Caki2 (cell line): ENCODE measurements at regions not wholly inside any gene's neighbourhood (a gene's known extent, or its start where the extent isn't known, plus 50 kb on each side); places are given as distances from the start of the nearest gene placed in this dataset.
"Not testable (repeated sequence)": the region's sequence is repeated elsewhere in the genome, so short reads cannot be mapped to it uniquely, and the experiment has no call there.

Source experiments
- DNase-seq: peaks from one replicate; pipeline ENCODE4 v3.0.0-alpha.2; 2015; ENCODE audit warnings: low read depth
- in situ Hi-C: cut with HindIII; loops from 2 replicates; pipeline ENCODE4 v1.10.0; 2016; ENCODE audit warnings: low sequenced_read_pairs, low pct_unique_long_range_greater_than_20kb, mixed read lengths

DNA sequence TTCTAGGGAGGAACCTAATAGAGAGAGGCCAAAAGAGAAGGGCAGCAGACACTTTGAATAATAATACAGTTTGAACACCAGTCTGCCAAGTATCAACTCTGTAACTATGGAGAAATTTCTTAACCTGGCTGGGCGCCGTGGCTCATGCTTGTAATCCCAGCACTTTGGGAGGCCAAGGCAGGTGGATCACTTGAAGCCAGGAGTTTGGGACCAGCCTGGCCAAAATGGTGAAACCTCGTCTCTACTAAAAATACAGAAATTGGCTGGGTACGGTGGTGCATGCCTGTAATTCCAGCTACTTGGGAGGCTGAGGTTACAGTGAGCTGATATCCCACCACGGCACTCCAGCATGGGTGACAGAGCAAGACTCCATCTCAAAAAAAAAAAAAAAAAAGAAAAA is 663.9 kb downstream of the LMO4 start:
- DNase-seq, in situ Hi-C loops: not testable (repeated sequence)

DNA sequence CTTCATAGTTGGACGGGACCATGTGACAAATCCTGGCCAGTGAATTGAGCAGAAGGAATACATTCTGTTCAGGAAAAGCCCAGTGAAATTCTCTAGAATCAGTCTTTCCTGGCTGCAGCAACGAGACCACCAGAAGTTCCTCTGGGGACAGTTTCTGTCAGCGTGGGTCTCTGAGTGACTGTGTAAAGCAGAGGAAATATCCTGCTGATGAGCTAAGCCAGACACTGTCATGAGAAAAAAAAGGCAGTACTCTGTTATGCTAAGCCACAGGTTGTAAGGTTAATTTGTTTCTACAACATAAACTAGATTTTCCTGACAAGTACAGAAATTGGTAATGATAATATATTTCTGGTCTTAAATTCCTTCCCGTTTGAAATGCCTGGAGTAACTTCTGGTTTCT is 664.4 kb downstream of the LMO4 start:
- no peak for DNase-seq
- in situ Hi-C loops: no loop called here

DNA sequence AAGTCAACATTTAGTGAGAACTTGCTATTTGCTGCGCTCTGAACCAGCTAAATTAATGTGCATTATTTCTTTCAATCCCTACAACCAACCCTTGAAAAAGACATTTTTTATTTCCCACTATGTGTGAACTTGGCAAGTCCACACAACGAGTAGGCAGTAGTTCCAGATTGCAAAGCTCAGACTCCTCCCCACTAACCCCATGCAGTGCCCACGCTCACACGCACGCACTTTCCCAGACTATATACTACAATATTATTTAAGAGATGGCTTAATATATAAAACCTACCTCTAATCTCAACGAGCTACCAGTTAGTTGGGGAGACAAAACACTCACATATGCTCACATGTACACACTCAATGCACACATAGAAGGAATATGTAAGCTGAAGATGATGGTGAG is 671.2 kb downstream of the LMO4 start:
- no peak for DNase-seq
- in situ Hi-C loops: no loop called here

DNA sequence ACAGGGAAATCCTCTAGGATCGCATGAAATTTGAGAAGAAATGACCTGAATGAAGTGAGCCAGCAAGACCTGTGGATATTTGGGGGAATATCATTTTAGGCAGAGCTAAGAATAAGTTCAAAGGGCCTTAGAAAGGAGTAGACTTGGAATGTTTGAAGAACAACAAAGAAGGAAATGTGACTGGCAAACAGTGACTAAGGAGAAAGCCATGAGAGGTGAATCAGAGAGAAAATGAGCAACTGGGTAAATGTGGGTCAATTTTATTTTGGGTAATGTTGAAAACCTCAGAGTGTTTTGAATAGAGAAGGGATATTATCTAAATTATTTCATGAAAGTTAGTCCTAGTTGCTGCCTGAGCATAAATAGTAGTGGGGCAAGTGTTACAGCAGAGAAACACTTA is 672.8 kb downstream of the LMO4 start:
- in situ Hi-C loops: no loop called here
- DNase-seq: no peak

DNA sequence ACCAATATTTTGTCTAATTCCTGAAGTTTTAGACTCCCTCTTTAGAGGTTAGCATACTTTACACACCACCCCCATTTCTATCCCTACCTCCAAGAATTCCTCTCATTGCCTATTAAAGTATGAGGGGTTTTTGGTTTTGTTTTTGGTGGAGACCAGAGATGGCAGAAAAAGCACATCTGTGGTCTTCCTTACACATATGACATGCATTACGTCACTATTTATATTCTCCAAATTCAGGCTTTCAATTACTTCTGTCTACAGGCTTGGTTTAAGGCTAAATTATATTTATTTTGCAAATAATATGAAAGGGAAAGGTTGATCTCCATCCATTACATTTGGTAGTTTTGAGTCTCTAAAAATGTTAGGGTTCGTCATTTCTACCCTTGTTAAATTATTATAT is 674.6 kb downstream of the LMO4 start:
- in situ Hi-C loops: no loop called here
- DNase-seq: no peak

DNA sequence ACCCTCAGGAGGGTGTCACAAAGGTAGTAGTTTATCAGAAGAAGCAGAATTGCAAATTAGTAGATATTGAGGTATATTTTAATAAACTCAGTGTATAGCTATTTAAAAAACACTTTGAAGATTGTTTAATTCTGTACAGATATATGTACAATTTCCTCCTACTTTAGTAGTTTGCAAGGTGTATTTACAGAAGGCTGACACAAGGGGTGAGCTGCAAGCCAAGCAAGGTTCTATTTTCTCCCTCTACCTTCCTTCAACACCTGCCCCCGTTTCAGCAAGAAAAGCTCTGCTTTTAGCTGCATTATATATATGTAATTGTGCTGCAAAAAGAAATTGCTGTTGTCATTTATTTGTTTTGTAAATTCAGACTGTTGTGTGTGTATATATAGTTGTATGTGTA is 674.2 kb upstream of the PKN2 start:
- in situ Hi-C loops: no loop called here
- DNase-seq: no peak

DNA sequence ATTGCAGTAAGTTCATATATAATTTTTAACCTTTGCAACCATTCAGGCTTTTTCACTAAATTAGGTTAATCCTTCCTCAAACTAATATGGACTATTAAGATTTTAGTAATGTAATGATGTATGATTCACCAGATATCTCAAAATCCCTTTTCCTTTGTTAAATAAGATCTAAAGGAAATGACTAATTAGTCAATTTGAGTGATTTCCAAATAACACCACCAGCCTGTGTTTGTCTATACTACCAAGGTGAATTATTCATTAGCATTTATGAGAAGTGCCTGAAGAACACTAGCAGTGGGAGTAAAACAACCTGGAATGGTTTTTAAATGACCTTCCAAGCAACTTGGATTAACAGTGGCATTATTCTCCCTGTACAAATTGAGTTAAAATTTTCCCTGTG is 670.6 kb upstream of the PKN2 start:
- in situ Hi-C loops: no loop called here
- DNase-seq: no peak

DNA sequence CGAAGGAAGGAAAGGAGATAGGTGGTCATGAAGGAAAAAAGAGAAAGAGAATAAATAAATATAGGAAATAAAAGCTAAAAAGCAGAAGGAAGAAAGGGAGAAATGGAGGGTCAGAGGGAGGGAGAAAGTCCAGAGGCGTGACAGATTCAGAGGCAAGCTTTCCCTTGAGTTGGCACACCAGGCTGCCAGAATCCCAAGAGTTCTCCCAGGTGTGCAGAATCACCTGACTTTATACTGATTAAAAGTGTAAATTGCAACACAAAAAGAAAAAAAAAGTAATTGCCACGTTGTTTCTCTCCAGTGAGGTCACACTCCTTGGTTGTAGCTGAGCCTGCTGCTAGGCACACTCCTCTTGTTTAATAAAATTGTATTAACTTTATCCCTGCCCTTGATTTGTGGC is 669.9 kb upstream of the PKN2 start:
- DNase-seq: no peak

DNA sequence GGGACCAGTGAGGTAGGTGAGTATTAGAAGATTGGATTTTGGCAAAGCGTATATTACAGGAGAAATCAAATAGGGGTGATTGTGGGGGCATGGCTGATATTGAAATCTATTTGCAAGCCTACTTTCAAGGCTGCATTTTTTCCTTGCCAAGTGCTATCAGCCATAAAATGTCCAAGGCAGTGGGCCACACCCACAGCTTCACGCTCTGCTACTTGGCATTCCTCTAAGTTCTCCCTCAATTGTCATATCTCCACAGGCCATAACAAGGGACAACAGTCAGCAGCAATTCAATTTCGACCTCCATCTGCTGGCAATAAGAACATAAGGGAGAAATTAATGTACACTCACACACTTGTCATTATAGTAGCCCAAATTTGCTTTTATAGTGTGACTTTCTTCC is 667.1 kb upstream of the PKN2 start:
- DNase-seq: peak; percentile 6
- in situ Hi-C loops: no loop called here

More for the DNA sequence above, 669.9 kb upstream of the PKN2 start:
- in situ Hi-C loops: no loop called here

DNA sequence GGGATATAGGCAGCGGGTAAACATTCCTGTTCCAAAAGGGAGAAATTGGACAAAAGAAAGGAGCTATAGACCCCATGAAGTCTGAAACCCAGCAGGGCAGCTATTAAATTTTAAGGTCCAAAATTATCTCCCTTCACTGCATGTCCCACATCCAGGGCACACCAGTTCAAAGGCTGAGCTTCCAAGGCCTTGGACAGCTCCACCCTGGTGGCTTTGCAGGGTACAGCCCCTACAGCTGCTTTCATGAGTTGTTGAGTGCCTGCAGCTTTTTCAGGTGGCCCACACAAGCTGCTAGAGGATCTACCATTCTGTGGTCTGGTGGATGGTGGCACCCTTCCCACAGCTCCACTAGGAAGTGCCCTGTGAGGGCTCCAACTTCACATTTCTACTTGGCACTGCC is 662.5 kb upstream of the PKN2 start:
- in situ Hi-C loops: no loop called here
- DNase-seq: no peak

DNA sequence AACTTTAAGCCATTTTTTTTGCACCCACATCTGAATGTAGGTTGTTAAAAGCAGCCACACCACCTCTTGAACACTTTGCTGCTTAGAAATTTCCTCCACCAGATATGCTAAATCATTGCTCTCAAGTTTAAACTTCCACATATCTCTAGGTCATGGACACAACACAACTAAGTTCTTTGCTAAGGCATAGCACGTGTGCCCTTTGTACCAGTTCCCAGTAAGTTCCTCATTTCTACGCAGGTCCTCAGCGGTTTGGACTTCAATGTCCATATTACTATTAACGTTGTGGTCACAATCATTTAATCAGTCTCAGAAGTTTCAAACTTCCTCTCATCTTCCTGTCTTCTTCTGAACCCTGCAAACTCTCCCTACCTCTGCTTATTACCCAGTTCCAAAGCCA is 661.6 kb upstream of the PKN2 start:
- in situ Hi-C loops: no loop called here
- DNase-seq: no peak

DNA sequence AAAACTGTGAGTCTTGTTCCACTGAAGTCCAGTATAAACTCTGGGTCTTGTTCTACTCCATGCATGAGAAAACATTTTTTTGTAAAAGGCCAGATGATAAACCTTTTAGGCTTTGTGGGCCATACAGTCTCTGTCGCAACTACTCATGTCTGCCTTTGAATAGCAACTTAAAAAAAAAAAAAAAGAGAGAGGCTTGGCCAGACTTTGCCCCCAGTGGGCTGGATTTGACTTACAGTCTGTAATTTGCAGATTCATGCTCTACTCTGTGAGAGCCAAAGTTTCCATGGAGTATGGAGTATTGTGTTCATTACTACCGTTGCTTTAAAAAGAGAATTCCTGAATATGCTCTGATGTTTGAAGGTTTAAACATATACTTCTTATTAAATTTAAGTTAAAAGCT is 654.9 kb upstream of the PKN2 start:
- in situ Hi-C loops: no loop called here
- peak; percentile 3 for DNase-seq

DNA sequence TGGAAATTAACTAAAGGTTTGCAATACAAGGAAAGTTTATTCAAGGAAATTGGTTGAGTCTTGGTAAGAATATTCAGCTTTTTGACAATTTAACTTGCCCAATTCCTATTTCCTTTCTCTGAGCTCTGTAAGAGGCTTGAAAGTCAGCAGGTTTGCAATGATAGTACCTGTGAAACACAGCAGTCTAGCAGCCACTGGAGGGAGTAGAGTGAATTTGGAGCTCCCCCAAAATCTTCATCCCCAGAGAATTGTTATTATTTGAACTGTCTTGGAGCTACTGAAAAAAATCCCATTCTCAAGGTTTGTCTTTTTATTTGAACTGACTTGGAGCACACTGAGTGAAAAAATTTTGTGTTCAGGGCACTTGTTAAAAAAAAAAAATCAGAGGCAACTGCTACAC is 654.2 kb upstream of the PKN2 start:
- in situ Hi-C loops: no loop called here
- DNase-seq: no peak

DNA sequence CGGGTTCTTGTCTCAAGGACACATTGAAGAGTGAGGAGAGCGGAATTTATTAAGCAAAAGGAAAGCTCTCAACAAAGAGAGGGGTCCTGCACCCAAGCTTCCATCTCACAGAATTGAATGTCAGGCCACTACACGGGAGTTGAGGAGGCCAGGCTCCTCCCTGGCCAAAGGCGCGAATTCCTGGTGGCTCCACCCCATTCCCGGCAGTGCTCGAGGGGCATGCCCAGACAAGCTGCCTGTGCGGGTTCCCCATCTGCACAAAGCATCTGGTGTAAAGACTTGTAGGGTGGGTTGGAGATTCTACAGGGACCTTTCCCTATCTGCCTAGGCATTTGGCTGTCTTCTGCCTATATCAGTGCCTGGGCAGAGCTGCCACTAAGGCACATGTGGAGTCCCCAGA is 648.5 kb upstream of the PKN2 start:
- in situ Hi-C loops: no loop called here
- no peak for DNase-seq

DNA sequence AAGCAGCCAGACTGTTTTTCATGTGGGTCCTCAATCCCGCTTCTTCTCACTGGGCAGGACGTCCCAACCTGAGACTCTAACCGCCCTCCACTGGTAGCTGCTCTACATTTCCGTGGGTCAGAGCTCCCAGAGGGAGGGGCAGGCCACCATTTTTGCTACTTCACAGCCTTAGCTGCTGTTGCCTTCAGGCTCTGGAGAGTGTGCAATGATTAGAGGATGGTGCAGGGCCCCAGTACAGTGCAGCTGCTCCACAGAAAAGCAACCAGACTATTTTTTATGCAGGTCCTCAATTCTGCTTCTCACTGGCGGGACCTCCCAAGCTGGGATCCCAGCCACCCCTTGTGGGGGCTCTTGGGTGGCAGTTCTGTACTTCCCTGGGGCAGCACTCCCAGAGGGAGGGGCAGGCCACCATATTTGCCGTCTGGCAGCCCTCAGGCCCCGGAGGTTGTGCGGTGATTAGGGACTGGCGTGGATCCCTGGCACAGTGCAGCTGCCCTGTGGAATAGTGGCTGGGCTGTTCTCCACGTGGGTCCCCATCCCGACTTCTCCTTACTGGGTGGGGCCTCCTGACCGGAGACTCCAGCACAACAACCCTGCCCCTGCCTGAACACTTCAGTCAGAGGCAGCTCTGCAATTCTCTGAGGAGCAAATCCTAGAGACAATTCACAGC is 647.6 kb upstream of the PKN2 start:
- in situ Hi-C loops: no loop called here
- no peak for DNase-seq

DNA sequence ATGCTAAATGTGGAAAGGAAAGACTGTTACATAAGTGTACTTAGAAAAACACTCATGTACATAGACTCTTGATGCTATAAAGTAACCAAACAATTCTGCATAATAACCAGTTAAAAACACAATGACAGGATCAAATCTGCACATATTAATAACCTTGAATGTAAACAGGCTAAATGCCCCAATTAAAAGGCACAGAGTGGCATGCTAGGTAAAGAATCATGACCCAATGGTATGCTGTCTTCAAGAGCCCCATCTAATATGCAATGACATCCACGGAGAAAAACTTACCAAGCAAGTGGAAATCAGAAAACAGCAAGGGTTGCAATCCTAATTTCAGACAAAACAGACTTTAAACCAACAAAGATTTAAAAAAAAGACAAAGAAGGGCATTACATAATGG is 644.8 kb upstream of the PKN2 start:
- in situ Hi-C loops: no loop called here
- DNase-seq: no peak

DNA sequence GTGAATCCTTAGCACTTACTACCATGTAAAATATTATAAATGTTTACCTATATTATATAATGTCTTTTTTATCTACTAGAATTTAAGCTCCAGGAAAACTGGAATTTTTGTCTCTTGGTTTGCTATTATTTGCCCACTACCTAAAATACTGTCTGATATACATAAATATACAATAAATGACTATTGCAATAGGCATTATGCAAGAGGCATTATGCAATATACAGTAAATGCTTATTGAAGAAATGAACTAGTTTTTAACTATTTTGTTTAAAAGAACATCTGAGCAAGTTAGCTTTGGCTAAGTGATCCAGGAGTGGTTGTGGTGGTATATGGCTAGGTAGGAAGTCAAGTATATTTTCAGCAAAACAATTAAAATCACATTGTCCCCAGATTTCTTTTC is 640.2 kb upstream of the PKN2 start:
- in situ Hi-C loops: no loop called here
- no peak for DNase-seq

DNA sequence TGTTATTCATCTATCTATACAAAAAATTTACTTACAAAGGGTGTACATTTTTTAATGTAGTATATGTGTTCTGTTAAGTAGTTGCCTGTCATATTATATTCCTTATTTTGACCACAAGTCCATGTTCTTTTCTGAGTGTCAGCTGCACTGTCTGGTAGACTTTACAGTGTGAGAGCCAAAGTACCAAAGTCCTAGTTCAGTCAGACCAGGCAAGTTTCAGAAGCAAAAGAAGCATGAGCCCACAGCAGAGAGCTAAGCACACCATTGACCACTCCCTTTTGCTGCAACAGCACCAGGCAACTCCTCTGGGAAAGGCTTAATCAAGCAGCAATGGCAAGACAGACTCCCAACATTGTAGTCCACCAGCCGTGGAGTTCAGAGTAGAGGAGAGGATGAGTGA is 631.9 kb upstream of the PKN2 start:
- in situ Hi-C loops: no loop called here

DNA sequence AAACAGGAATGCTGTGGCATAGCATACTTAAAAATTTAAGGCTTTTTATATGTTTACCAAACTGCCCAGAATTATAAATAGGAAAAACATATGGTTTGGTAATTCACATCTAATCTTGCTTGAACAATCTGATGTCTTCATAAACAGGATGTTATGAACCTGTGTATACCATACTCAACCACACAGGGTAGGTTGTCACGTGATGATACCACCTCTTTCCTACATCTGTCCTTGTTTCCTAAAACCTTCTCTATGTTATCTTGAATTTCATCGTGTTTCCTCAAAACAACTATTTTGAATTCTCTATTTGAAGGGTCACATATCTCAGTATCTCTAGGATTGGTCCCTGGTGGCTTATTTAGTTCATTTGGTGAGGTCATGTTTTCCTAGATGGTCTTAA is 631.0 kb upstream of the PKN2 start:
- no peak for DNase-seq
- in situ Hi-C loops: no loop called here

More for the DNA sequence above, 631.9 kb upstream of the PKN2 start:
- no peak for DNase-seq

DNA sequence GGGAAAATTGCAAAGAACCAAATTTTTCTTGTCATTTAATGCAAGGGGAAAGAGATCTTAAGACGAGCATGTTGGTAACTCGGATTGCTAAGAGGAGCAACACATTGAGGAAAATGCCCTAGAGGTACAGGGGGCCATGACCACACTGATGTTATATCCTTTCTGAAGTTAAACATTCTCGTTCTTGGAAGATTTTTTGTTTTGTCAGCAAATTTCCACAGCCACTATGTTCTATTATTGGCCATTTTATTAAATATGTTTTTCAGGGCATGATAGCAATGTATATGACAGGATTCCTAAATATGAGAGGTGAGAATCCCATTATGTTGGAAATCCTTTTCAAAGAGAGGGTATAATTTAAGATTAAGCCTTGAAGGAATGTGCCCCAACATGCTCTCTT is 627.2 kb upstream of the PKN2 start:
- no peak for DNase-seq
- in situ Hi-C loops: no loop called here

DNA sequence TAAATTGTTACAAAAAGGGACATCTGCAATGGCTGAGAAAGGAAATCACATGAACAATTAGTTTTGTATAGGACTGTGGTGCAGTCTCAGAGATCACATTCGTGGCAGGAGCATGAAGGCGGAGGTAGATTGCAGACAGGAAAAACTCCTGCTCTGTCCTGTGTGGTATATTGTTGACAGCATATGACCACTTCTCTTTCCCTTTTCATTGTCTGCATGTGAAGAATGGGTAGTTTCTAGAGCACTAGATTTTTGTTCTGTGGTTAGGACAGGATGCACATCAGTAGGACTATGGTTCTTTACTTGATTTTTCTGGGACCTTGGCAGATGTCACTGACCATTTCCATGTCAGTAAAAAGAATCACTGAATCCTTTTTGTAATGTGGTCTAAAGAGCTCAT is 625.9 kb upstream of the PKN2 start:
- no peak for DNase-seq
- in situ Hi-C loops: no loop called here
